ENCODE measurements at regions not wholly inside any gene's neighbourhood (a gene's known extent, or its start where the extent isn't known, plus 50 kb on each side); places are given as distances from the start of the nearest gene placed in this dataset.

DNA sequence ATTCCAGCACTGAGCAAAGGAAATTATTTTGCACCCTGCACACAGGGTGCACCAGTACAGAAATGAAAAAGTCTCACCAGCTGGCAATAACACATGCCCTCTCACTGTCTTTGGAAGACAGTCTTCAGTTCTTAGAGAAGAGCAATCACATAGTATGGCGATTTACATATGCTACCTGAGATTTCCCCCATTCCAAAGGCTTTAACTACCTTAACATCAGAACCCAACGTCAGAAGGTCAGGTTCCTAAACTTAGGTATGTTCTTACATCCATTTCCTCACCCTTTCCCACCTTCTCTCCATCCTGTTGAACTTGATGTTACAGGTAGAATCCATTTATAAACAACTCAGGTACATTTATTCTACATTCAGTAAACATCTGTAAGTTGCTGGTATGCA is 167.8 kb downstream of the PAWR start:
- H3K4me3 ChIP-seq (ENCODE audit: low read depth, low read length) = no peak overlapping the region
- TF ChIP-seq POLR2A (IDR thresholded peaks at IDR 0.05; ENCODE audit: extremely low read depth, insufficient read length) = no peak
- TF ChIP-seq, protein P1, sequence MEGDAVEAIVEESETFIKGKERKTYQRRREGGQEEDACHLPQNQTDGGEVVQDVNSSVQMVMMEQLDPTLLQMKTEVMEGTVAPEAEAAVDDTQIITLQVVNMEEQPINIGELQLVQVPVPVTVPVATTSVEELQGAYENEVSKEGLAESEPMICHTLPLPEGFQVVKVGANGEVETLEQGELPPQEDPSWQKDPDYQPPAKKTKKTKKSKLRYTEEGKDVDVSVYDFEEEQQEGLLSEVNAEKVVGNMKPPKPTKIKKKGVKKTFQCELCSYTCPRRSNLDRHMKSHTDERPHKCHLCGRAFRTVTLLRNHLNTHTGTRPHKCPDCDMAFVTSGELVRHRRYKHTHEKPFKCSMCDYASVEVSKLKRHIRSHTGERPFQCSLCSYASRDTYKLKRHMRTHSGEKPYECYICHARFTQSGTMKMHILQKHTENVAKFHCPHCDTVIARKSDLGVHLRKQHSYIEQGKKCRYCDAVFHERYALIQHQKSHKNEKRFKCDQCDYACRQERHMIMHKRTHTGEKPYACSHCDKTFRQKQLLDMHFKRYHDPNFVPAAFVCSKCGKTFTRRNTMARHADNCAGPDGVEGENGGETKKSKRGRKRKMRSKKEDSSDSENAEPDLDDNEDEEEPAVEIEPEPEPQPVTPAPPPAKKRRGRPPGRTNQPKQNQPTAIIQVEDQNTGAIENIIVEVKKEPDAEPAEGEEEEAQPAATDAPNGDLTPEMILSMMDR (IDR thresholded peaks at IDR 0.05; ENCODE audit: low read depth, low read length) = no peak
- no peak for TF ChIP-seq MAX (IDR thresholded peaks at IDR 0.05; ENCODE audit: low read depth, low read length)
- no peak for TF ChIP-seq MYC (IDR thresholded peaks at IDR 0.05; ENCODE audit: low read depth, low read length)
- no peak for DNase-seq (ENCODE audit: low read depth)

- no peak for DNase-seq (ENCODE audit: low read depth)
- TF ChIP-seq MAX (IDR thresholded peaks at IDR 0.05; ENCODE audit: low read depth, low read length) (no peak), POLR2A (IDR thresholded peaks at IDR 0.05; ENCODE audit: extremely low read depth, insufficient read length) (no peak), MYC (IDR thresholded peaks at IDR 0.05; ENCODE audit: low read depth, low read length) (no peak)
- TF ChIP-seq, protein P1 (IDR thresholded peaks at IDR 0.05; ENCODE audit: low read depth, low read length) = no peak
- H3K4me3 ChIP-seq (ENCODE audit: low read depth, low read length) = no peak overlapping the region
Measured at GRCh38 chr12:79522257-79522988, 168.3 kb downstream of the PAWR start.

- no peak for TF ChIP-seq MAX (IDR thresholded peaks at IDR 0.05; ENCODE audit: low read depth, low read length)
- TF ChIP-seq, protein P1 (IDR thresholded peaks at IDR 0.05; ENCODE audit: low read depth, low read length) = no peak
- no peak for TF ChIP-seq POLR2A (IDR thresholded peaks at IDR 0.05; ENCODE audit: extremely low read depth, insufficient read length)
- TF ChIP-seq MYC (IDR thresholded peaks at IDR 0.05; ENCODE audit: low read depth, low read length) = no peak
- H3K4me3 ChIP-seq (ENCODE audit: low read depth, low read length) = no peak overlapping the region
- DNase-seq (ENCODE audit: low read depth) = no peak
Measured at GRCh38 chr12:79521576-79521975, 169.2 kb downstream of the PAWR start.

GRCh38 chr12:79517363-79517762 is 173.4 kb downstream of the PAWR start:
- H3K4me3 ChIP-seq (ENCODE audit: low read depth, low read length) = no peak overlapping the region
- TF ChIP-seq MAX (IDR thresholded peaks at IDR 0.05; ENCODE audit: low read depth, low read length) (no peak), POLR2A (IDR thresholded peaks at IDR 0.05; ENCODE audit: extremely low read depth, insufficient read length) (no peak), MYC (IDR thresholded peaks at IDR 0.05; ENCODE audit: low read depth, low read length) (no peak)
- TF ChIP-seq, protein P1 (IDR thresholded peaks at IDR 0.05; ENCODE audit: low read depth, low read length) = no peak
- DNase-seq (ENCODE audit: low read depth) = no peak

DNA sequence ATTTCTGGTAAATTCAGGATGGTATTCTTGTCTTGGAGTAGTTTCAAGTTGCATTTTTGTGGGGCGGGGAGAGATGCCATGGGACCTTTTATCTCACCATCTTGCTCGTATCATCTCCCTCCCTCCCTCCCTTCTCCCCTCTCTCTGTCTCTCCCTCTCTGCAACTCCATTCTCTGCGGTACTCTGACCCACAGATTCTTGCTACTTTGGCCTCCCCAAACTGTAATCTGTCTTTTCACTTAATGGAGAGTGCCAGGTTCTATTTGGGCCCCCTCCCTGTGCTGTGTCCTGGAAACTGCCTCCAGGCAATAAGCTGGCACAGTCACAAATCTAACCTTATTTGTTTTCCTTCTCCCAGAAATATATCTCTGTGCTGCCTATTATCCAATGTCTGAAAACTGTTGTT is 175.2 kb downstream of the PAWR start:
- TF ChIP-seq, protein P1 (IDR thresholded peaks at IDR 0.05; ENCODE audit: low read depth, low read length) = no peak
- TF ChIP-seq MAX (IDR thresholded peaks at IDR 0.05; ENCODE audit: low read depth, low read length) (no peak), MYC (IDR thresholded peaks at IDR 0.05; ENCODE audit: low read depth, low read length) (no peak), POLR2A (IDR thresholded peaks at IDR 0.05; ENCODE audit: extremely low read depth, insufficient read length) (no peak)
- no peak overlapping the region for H3K4me3 ChIP-seq (ENCODE audit: low read depth, low read length)
- no peak for DNase-seq (ENCODE audit: low read depth)

Data from NB4 (cell line).